SH-SY5Y (cell line): ENCODE measurements at regions not wholly inside any gene's neighbourhood (a gene's known extent, or its start where the extent isn't known, plus 50 kb on each side); places are given as distances from the start of the nearest gene placed in this dataset.

Experiments
- GATA2 ChIP-seq: IDR thresholded peaks from 2 replicates; pipeline ENCODE4 v1.6.1; 2011; ENCODE audit warnings: mild to moderate bottlenecking, low read depth, low read length
- GATA3 ChIP-seq: IDR thresholded peaks from 2 replicates; pipeline ENCODE4 v1.6.1; 2011; ENCODE audit warnings: low read depth, mild to moderate bottlenecking, low read length, moderate library complexity

DNA sequence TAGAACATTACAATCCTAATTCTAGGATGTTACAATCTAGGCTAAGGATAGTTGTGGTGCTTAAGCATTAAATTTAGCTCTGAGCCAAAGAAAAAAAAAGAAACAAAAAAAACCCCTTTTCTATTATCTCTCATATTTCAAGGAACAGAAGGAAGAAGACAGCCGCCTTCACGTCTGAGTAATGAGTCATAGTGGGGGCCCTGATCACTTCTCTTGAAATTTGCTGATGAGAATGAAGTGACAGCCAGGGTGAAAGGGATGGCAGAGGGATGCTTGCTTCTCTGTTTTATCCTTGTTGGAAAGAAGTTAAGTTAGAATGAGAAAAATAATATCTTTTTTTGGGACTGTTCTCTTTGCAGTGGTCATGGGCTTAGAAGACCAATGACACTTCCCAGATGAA lies 82.6 kb upstream of the MPHOSPH6 start:
- no peak for TF ChIP-seq GATA2
- TF ChIP-seq GATA3 = no peak

DNA sequence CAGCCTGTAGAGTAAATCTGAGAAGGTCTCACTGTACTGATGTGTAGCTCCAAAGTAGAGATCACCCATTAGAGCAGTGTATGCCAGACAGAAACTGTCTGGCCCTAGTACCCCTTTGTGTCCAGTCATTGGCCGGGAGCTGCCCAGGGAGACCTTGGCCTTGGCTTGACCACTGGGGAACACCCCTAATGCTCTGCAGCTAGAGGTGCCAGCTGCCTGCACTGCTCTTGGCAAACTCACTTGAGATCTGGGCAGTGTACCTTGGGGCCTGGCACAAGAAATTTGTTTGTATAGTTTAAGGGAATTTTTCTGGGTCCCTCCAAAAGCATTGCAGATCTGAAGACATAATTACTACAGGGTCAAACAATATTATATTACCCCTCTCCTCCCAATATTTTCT lies 78.7 kb upstream of the MPHOSPH6 start:
- TF ChIP-seq GATA3 = no peak
- TF ChIP-seq GATA2 = no peak

DNA sequence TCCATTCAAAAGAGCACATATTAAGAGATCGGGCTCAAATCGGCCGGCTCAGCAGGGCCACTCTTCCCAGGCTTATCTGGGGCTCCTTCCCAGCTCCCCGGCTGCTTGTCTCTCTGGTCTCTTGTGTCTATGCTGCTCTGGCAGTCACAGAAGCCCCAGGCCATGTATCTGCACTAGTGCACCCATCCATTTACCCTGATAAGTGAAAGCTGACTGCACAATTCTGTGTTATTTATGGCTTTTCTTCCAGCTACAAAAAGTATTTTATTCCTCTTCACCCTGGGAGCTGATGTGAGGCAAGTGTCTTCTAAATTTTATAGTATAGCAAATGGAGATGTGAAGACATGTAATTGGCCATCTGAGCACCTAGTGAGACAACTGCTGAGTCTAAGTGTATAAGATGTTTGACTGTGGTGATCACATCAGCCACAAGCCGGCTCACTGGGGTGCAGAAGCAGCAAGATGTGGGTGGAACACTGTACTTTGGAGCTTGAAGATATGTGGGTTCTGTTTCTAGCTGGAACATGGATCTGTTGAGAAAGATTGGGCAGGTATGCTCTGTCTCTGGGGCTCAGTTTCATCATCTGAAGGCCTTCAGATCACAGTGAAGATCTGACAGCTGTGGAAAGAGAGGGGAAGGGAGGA lies 78.1 kb upstream of the MPHOSPH6 start:
- TF ChIP-seq GATA2 (no peak), GATA3 (no peak)

DNA sequence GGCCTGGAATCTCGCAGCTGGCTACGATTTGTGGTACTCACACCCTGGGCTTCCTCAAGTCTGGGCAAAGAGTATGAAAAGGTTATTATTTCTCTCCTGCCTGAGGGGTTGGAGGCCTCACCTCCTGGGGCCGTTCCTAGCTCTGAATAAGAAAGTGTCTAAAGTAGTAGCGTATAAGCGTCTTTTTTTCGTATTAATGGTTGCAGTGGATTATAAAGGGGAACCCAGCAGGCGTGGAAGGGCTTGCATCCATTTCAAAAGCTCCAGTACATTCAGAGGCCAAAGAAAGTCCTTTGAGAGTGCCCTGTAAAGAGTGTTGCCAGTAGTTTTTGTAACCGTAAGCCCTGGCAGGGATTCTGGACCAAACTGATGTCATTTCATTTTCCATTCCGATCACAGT lies 72.2 kb upstream of the MPHOSPH6 start:
- TF ChIP-seq GATA2 = no peak
- no peak for TF ChIP-seq GATA3

DNA sequence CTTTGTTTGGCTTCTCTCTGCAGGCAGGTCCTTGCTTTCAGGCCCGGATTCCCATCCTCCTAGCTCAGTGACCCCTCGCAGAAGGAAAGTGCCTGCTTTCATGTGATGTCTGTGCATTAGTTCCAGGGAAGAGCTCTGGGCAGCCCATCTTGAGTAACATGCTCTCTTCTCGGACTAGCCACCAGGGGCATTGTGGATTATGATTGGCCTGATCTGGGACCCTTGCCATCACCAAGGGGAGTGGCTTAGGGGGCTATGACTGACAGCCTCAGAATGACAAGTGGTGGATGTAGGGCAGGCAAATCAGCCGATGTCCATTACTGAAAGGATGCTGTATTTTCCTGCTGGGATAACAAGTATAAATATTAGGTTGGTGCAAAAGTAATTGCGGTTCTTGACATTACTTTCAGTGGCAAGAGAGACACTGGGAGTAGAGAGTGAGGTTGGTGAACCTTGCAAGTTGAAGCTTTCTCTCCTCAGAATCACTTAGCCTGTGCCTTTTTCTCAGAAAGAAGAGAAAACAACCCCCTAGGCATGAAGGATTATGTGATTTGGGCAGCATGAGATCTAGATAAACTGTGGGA lies 71.5 kb upstream of the MPHOSPH6 start:
- TF ChIP-seq GATA3 (no peak), GATA2 (no peak)

DNA sequence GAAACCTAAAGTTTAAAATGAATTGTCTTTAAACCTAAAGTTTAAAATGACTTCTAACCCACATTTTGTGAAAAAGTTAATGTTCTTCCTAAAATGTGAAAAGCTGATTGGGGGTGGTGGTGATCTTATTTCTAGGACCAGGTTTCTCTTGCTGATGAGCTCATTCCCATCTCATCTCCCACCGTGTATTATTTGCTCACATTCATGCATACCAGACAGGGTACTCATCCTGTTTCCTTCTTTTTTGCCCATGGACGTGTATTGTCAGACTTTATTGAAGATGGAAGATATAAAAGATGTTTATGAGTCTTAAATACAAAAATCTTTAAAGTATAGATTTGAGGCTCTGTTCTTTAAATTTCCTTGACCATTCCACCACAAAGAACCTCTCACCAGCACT lies 70.1 kb upstream of the MPHOSPH6 start:
- TF ChIP-seq GATA2 (no peak), GATA3 (no peak)

DNA sequence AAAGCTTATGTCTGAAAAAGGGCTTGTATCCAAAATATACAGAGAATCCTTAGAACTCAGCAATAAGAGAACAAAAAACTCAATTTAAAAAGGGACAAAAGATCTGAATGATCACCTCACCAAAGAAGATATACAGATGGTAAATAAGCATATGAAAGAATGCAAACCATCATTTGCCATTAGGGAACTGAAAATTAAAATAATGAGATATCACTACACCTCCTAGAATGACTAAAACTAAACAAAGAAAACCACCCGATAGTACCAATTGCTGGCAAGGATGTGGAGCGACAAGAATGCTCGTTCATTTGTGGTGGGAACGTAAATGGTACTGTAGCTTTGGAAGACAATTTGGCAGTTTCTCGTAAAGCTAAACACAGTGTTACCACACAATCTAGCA lies 66.9 kb upstream of the MPHOSPH6 start:
- TF ChIP-seq GATA2 (no peak), GATA3 (no peak)

DNA sequence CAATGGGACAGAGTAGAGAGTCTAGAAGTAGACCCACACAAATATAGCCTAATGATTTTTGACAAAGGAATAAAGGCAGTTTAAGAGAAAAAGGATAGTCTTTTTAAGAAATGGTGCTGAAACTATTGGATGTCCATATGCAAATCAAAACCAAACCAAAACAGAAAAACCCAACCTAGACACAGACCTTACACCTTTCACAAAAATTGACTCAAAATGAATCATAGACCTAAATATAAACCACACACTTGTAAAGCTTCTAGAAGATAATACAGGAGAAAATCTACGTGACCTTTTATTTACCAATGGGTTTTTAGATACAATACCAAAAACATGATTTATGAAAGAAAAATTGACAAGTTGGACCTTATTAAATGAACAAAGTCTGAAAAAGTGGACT lies 66.4 kb upstream of the MPHOSPH6 start:
- no peak for TF ChIP-seq GATA3
- TF ChIP-seq GATA2 = no peak

DNA sequence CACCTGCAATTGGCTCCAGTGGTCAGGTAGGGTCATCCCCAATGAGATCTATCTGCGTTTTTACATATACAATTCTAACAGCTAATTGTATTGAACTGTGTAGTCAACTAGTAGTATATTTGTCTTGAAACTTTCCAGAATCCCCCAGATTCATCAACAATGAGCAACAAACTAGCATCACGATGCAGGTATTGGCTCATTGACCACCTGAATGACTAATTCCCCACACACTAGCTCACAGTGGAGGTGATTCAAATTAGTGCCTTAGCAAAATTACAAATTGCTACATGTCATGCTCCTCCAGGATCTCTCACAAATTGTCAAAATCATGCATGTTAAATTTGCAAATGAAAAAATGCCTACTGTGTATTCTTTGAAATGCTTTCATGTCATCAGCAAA lies 62.8 kb upstream of the MPHOSPH6 start:
- TF ChIP-seq GATA3 (no peak), GATA2 (no peak)

DNA sequence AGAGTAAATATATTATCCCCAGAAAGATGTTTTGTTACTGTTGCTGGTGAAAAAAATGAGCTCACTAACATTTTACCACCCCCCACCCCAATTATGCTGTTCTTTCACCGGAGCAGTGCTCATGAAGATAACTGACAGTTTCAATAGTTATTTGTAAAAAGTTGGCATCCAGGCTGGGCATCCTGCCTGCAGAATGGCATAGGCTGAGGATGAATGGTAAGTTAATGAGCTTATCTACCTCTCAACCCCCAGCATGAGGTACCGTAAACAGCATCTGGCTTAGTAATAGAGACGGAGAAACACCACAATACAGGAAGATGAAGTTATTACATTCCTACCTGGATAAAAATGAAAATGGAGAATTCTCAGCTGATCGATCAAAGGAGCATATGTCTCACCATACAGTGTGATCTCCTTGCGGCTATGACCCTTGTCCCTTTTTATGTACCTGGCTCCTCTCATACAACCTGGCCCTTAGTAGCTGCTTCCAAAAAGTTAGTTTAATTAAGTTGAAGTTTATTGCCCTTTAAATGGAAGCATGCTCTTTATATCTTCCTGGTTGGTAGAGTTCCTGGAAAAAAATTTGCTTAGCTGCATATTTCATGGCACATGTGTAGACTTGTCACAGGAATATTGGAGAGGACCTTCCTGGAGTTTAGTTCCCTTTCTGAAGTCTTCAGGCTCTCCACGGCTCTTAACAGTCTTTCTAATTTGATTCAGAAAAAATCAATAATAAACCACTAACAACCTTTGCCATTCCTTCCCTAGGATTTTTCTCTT lies 61.2 kb upstream of the MPHOSPH6 start:
- TF ChIP-seq GATA3 (no peak), GATA2 (no peak)

DNA sequence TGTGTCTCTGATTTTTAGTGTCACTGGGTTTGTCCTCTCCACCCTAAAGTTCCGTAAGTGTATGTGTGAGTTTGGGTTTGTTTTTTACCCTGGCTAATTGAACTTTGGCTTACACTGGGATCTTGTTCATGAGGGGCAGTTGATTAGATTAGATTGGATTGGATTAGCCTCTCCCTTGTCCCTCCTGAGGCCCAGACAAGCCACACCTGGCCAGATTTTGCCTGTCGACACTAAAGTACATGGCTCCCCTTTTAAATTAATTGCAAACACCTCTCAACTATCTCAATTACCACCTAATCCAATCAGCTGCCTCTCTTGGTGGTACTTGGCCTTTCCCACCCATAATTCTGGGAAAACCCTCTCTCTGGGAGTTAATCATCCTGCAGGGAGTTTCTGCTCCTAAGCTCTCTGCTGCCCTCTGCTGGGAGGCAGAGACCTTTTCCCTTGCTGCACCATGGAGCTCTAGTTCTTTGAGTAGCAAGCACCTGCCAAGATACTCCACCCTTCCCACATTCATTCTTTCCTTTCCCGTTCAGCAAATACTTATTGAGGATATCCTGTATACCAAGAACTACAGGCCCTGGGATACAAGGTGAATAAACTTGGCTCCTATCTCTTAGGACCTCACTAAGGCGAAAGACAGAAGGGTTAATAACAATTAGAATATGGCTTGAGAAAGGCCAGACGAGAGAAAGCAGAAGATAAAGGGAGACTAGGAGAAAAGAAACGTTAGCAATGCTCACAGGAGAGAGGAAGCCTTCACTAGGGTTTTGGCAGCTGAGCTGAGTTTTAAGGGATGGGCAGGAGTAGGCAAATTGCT lies 60.0 kb upstream of the MPHOSPH6 start:
- TF ChIP-seq GATA3 (no peak), GATA2 (no peak)

DNA sequence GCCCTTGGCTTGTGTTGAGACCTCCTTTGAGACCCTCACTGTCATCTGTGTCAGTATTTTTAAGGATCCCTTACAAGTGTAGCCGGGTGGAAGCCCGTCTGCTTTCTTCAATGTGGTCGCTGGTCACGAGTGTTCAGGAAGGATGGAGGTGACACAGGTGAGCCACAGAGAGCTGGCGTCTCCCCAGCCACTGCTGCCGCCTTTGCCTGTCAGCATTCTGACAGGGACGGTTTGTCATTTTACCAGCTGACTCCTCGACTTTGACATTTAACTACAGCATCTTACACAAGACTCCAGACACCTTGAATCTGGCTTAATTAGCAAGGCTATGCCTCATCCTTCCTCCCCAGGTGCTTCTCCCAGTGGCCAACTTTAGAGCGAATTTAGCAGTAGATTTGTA lies 56.3 kb upstream of the MPHOSPH6 start:
- TF ChIP-seq GATA3 = no peak
- TF ChIP-seq GATA2 = no peak

DNA sequence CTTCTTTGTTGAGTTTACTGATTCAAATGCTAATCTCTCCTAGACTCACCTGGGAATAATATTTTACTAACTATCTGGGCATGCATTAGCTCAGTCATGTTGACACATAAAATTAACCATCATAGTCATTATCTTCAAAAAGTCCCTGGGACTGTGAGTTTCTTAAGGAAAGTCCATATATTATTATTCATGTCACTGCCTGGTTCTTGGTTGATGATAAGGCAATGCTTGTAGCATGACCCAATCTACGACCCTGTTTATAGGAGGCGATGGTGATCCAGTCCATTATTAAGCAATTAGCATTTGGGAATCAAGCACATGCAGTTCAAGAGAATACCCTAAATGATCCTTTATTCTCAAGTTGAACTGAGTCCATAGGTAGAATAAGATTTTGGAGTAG lies 54.8 kb upstream of the MPHOSPH6 start:
- TF ChIP-seq GATA2 (no peak), GATA3 (no peak)

DNA sequence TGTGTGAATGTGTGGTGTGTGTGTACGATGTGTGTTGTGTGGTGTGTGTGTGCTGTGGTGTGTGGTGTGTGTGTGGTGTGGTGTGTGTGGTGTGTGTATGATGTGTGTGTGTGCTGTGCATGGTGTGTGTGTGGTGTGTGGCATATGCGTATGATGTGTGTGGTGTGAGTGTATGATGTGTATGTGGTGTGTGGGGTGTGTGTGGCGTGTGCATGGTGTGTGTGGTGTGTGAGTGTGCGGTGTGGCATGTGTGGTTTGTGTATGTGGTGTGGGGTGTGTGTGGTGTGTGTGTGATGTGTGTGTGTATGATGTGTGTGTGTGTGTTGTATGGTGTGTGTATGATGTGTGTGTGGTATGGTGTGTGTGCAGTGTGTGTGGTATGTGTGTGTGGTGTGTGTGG lies 50.5 kb upstream of the MPHOSPH6 start:
- no peak for TF ChIP-seq GATA3
- no peak for TF ChIP-seq GATA2
